Right hindlimb (tissue), 1 donor: ENCODE measurements at regions not wholly inside any gene's neighbourhood (a gene's known extent, or its start where the extent isn't known, plus 50 kb on each side); places are given as distances from the start of the nearest gene placed in this dataset.
"Not testable (repeated sequence)": the region's sequence is repeated elsewhere in the genome, so short reads cannot be mapped to it uniquely, and the experiment has no call there.

Experiments used
- DNase-seq: peaks from one replicate; pipeline ENCODE4 v3.0.0-alpha.2; 2018

- DNase-seq: not testable (repeated sequence)
Measured at GRCh38 chr20:39725513-39725912, 763.4 kb downstream of the DHX35 start.

GRCh38 chr20:39719293-39719692, 757.1 kb downstream of the DHX35 start:
- DNase-seq: no peak

DNA sequence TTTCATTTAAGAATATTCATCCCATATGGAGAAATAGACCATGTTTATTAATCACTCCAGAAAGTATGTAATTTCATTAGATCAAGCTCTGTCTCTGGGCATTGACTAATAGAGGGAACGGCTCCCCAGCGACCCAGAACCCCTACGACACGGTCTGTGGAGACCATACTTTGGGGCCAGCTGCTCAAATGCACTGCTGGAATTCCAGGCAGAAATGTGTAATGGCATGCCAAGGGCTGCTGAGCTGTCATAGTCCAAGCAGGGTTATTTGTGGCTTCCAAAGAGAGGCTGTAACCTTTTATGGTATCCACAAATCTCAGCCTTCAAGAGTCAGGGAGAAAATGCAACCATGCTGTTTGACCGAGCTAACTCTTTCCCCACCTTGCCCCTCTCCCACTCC, 755.8 kb downstream of the DHX35 start:
- DNase-seq: no peak

DNA sequence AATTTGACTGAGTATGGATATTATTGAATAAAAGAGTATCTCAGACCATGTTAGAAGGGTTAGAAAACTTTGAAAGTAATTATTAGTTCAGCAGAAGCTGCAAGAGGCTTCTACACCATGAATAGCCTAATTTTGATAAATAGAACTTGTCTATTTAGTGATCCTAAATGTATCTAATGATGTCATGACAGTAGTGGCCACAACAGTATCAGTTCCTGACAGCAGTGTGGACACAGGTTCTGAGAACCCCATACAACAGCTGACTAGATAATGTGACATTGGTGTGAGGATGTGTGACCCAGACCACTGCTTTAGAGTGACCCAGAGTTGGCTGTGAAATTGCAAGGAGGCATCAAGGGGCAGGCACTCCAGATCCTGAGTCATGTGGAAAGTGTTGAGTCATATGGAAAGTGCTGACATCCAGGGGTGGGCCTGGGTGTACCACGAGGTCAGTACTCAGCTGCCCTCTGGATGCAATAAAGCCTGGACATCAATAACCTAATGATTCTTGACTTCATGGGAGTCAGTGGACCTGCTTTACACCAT, 754.7 kb downstream of the DHX35 start:
- DNase-seq: no peak

DNA sequence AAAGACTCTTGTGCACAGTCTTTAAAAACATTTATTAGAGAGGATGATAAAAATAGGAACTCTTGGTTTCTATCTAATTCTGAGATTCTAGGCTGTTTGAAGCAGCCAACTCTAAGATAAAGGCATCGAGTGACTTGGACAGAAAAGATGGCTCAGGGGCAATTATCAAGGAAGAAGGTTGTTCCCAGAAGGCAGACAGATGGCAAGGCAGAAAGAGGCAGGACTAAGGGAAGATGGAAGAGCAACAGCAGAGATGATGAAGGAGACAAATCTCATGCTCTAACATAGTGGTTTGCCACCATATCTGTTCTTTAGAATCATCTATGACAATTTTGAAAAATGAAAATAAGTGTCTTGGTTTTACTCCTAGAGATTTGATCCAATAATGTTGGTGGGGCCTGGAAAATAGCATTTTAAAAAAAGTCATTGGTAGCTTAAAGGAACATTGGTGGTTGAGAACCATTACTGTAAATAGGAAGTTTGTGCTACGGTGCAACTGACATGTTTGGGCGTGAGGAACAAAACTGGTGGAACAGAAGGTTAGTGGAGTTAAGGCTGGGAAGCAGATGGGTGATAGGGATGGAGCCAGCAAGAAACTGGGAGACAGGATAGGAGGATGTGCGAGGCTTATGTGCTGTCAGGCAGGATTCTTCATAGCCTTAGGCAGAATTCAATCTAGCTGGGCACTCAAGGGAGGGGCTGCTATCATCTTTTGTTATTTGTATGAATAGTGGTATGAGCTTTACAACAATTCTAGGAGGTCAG, 751.1 kb downstream of the DHX35 start:
- DNase-seq: no peak

DNA sequence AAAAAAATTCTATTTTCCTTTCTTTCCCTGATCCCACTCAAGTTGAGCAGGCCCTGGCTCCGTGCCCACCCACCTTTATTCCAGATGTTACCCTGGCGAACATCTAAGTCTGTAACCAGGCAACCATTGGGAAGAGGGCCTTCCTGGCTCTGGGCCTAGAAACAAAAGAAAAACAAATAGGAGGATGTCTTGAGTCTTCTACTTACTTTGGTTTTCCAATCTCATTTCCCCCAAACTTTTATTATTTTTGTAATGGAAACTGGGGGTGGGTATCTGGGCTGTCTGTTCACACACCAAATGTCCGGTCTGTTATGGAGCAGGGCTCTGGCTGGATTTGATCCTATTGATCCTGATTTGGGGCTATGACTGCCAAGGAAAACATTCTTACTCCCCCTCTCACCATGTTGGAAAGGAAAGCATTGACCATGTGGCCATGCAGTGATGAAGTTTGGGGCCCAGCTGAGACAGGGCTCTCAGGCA, 744.1 kb downstream of the DHX35 start:
- peak; percentile 83 for DNase-seq

DNA sequence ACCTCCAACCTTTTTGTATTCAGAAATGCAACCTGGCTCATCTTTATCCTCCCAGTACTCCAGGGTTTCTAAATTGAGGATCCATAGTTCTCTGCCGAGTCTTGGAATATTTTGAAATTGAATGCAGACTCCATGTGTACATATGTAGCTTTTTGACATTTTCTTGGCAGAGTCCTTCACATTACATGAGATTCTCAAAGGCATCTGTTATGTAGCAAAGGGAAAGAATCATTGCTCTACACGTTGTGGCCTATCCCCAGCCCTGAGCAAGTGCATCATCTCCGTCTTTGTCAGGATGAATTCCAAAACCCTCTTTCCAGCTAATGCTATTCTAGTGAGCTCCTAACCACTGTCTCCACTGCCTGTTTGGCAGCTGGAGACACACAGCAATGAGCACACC, 742.9 kb downstream of the DHX35 start:
- DNase-seq: no peak

- DNase-seq: not testable (repeated sequence)
Measured at GRCh38 chr20:39703357-39703756, 741.2 kb downstream of the DHX35 start.

- DNase-seq: no peak
Measured at GRCh38 chr20:39702701-39703349, 740.7 kb downstream of the DHX35 start.

DNA sequence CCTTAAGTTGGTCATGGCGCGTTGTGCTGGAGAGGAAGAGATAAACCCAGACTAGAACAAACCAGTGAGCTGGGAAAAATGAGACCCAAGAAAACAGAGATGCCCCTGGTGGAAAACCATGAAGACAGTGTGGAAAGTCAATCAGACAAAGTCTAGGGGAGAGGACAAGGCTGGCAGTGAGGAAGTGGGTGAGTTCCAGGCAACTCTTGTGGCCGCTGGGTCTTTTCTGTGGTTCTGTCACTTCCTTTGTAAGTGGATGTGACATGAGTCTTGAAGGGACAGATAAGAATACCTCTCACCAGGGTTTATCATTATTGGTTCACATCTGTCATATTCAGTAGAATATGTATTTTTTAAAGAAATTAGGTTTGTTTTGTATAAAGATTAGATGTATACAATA, 738.4 kb downstream of the DHX35 start:
- no peak for DNase-seq

- DNase-seq: peak; percentile 51
Measured at GRCh38 chr20:39699166-39699725, 737.1 kb downstream of the DHX35 start.

GRCh38 chr20:39698752-39699151, 736.6 kb downstream of the DHX35 start:
- no peak for DNase-seq

GRCh38 chr20:39691151-39691862, 729.2 kb downstream of the DHX35 start:
- no peak for DNase-seq

DNA sequence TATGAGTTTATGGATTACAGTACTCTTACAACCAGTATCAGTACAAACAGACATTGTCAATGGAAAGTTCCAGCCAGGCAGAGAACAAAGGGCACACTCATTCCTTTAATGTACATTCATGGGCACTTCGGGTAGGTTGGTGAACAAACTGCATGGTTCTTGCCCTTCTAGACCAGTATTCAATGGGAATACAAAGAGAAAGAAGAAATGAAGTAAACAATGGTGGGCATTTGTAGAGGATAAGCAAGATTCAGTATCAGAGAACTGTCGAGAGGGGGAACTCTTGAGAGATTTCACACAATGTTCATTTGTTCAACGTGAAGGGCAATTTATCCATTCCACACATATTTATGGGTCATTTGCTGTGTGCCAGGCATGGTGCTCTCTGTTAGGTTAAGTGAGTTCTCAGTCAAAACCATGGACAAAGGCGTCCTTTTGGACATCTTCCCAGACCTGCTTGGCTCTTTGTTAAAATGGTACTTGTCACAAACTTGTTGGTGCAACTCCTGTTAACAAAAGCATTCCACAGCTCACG, 714.8 kb downstream of the DHX35 start:
- no peak for DNase-seq

DNA sequence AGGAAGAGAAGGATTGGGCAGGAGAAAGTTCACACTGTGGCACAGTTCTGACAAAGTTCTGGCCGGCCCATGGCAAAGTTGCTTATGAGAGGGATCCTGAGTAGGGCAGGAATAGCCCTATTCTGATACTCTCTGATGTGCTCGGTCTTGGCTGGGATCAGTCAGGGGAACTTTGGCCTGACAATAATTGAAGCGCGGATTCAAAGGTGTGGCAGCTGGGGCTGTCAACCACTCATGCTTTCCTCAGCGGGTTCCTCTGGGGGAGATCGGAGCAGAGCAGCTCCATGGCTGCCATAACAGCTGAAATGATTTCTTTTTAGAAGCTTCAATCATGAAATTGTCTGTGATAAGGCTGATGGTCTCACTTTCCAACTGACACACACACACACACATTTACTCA, 714.1 kb downstream of the DHX35 start:
- DNase-seq: no peak

- DNase-seq: no peak
Measured at GRCh38 chr20:39674842-39675241, 712.7 kb downstream of the DHX35 start.

DNA sequence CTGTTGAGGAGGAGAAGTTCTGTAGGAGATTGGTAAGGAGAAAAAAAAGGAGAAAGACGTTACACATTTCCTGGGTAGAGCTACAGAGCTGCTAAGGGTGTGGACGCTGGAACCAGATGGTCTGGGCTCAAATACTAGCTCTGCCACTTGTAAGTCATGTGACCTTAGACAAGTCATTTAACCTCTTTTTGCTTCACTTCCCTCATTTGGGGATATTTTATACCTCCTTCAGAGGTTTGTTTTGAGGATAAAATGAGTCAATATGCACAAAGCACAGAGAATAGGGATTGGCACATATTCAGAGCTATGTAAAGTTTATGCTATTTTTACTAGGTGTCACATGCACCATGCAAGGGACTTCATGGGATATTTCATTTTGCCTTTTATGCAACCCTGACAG, 708.8 kb downstream of the DHX35 start:
- no peak for DNase-seq

DNA sequence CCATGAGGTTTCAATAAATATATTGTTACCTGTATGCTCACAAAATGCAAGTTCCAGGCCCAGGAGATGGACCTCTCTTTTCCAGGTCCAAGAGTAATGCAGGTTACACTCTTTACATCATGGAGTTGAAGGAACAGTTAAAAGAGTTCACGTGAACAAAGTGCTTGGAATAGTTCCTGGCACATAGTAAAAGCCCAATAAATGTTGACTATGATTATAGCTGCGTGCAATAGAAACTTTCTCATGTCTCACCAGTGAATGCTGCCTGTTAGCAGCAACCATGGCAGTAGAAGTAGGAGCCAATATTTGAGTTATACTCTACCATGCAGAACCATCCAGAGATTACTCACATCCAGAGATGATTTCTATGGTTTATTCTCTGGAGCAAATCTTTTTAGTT, 707.5 kb downstream of the DHX35 start:
- DNase-seq: no peak

- DNase-seq: no peak
Measured at GRCh38 chr20:39668038-39668437, 705.9 kb downstream of the DHX35 start.

DNA sequence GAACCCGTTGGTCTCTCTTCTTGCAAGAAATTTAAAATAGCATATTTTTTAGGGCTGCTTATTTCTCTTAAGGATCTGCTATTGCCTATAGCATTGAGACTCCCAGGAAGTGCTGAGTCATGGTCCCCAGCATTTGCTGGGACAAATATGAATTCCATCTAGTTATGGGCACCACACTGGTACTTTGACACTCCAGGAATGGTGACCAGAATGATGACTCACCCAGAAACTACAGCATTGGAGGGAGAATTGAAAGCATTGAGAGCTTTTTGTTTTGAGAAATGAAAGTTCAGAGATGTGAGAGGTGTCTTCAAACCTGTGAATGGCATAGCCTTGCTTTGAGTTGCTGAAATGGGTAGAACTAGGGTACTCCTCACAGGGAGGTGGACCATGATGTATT, 699.7 kb downstream of the DHX35 start:
- no peak for DNase-seq

GRCh38 chr20:39660965-39661364, 698.8 kb downstream of the DHX35 start:
- no peak for DNase-seq

DNA sequence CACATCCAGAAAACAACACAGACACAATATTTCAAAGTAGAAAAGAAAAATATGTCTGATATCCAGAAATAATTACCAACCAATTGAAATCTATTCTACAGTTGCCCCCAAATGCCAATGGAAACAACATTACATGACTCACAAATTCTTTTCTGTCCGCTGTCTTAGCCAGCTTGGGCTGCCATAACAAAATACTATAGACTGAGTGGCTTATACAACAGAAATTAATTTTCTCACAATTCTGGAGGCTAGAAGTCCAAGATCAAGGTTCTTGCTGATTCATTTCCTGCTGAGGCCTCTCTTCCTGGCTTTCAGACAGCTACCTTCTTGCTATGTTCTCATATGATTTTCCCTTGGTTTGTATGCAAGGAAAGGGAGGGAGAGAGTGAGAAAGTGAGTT, 698.1 kb downstream of the DHX35 start:
- DNase-seq: no peak
